RWPE1 (cell line): ENCODE measurements at regions not wholly inside any gene's neighbourhood (a gene's known extent, or its start where the extent isn't known, plus 50 kb on each side); places are given as distances from the start of the nearest gene placed in this dataset.

ENCODE experiments used
- CTCF ChIA-PET: fragments of 350-600 bp; sonication (Branson Sonifier 250); formaldehyde crosslinking; extraction: SDS; loops from one replicate; lab custom pipeline; 2021; lab: Yijun Ruan, JAX
- POLR2A ChIA-PET: fragments of 400-600 bp; formaldehyde crosslinking; extraction: SDS; loops from one replicate; lab custom pipeline; 2020; ENCODE audit warnings: antibody characterized with exemption; ENCODE audit not compliant: low non-redundant PET; lab: Yijun Ruan, JAX
- DNase-seq: peaks from one replicate; pipeline ENCODE4 v3.0.0; 2012; ENCODE audit warnings: low spot score
- H3K27ac ChIP-seq: fragments of 450-650 bp; 2 replicates; pipeline ENCODE4 v1.5.1; 2017
- TF ChIP-seq, protein P1 (sequence below): fragments of 450-650 bp; conservative IDR thresholded peaks from 2 replicates; pipeline ENCODE4 v1.5.1; 2017; ENCODE audit warnings: low read depth, mild to moderate bottlenecking

GRCh38 chr20:39142407-39143096, 180.4 kb downstream of the DHX35 start:
- H3K27ac ChIP-seq, result no peak overlapping the region
- no peak for DNase-seq
- ChIA-PET CTCF (no interaction called here), POLR2A (no interaction called here)
- TF ChIP-seq, protein P1, sequence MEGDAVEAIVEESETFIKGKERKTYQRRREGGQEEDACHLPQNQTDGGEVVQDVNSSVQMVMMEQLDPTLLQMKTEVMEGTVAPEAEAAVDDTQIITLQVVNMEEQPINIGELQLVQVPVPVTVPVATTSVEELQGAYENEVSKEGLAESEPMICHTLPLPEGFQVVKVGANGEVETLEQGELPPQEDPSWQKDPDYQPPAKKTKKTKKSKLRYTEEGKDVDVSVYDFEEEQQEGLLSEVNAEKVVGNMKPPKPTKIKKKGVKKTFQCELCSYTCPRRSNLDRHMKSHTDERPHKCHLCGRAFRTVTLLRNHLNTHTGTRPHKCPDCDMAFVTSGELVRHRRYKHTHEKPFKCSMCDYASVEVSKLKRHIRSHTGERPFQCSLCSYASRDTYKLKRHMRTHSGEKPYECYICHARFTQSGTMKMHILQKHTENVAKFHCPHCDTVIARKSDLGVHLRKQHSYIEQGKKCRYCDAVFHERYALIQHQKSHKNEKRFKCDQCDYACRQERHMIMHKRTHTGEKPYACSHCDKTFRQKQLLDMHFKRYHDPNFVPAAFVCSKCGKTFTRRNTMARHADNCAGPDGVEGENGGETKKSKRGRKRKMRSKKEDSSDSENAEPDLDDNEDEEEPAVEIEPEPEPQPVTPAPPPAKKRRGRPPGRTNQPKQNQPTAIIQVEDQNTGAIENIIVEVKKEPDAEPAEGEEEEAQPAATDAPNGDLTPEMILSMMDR, result no peak

DNA sequence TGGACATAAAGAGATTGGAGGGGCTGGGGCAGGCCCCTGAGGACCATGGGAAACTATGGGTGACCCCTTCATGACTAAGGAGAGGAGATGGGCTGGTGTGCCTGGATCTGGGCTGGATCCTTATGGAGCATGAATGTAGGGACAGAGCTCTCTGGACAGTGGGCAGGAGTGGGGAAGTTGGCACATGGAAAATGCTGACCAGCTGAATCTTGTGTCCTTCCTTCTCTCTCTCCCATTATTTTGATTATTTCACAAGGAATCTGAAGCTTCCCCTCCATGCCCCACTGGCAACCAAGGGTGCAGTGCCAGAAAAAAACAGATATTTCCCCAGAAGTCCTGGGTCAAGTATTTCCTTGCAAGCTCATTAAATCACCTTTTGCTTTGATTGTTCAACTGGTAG, 175.2 kb downstream of the DHX35 start:
- no peak for DNase-seq
- no peak overlapping the region for H3K27ac ChIP-seq
- POLR2A ChIA-PET, result no interaction called here
- TF ChIP-seq, protein P1, result no peak
- CTCF ChIA-PET, result interaction anchor here (2.4 kb wide), 1 partner anchor 88 kb away, joined by 9 read pairs; no protein-coding TSS in a partner anchor

- ChIA-PET CTCF (interaction anchor here (0.7 to 2.4 kb wide), 2 partner anchors 30 to 87 kb away, joined by 3 to 9 read pairs; no protein-coding TSS in a partner anchor), POLR2A (no interaction called here)
- TF ChIP-seq, protein P1, result no peak
- H3K27ac ChIP-seq, result no peak overlapping the region
- no peak for DNase-seq
Measured at GRCh38 chr20:39136798-39137197, 174.7 kb downstream of the DHX35 start.

GRCh38 chr20:39135885-39136544, 173.9 kb downstream of the DHX35 start:
- H3K27ac ChIP-seq, result no peak overlapping the region
- POLR2A ChIA-PET, result no interaction called here
- CTCF ChIA-PET, result interaction anchor here (0.7 to 2.4 kb wide), 3 partner anchors 29 to 1279 kb away, joined by 3 to 9 read pairs (median 3); no protein-coding TSS in a partner anchor
- DNase-seq, result no peak
- TF ChIP-seq, protein P1, result no peak

- no peak for DNase-seq
- CTCF ChIA-PET, result interaction anchor here (0.9 kb wide), 1 partner anchor 79 kb away, joined by 3 read pairs; no protein-coding TSS in a partner anchor
- POLR2A ChIA-PET, result no interaction called here
- no peak overlapping the region for H3K27ac ChIP-seq
- TF ChIP-seq, protein P1, result no peak
Measured at GRCh38 chr20:39133201-39133600, 171.1 kb downstream of the DHX35 start.

DNA sequence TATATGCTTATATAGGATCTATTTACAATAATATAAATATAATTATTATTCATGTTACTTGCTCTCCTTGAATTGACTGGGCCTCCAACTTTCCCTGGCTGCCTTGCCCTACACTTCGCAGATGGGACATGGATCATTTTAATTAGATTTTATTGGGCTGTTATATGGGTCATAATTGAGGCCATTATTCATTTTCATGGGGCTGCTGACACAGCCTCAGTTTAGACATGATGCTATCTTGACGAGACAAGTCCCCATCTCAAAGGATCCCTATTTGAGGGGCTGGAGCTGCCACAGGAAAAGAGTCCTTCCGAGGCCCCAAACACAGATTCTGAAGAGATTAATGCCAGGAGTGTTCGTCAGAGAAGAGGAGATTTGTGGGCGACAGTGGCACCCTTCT, 170.4 kb downstream of the DHX35 start:
- DNase-seq, result no peak
- TF ChIP-seq, protein P1, result no peak
- POLR2A ChIA-PET, result no interaction called here
- no peak overlapping the region for H3K27ac ChIP-seq
- CTCF ChIA-PET, result no interaction called here
